ENCODE measurements at regions not wholly inside any gene's neighbourhood (a gene's known extent, or its start where the extent isn't known, plus 50 kb on each side); places are given as distances from the start of the nearest gene placed in this dataset.

DNA sequence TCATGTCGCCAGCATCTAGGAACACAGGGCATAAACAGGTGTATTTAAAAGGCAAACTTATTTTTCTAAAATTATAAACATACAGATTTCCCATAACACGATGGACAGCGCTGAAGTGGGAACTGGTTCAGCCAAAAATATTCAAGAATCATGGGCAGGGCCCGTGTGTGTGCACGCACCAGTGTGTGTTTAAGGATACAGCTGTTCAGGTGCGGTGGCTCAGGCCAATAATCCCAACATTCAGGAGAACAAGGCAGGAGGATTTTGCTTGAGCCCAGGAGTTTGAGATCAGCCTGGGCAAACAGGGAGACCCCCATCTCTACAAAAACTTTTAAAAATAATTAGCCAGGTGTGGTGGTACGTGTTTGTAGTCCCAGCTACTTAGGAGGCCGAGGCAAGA lies 288.6 kb upstream of the HDAC4 start:
- TF ChIP-seq, protein P1, sequence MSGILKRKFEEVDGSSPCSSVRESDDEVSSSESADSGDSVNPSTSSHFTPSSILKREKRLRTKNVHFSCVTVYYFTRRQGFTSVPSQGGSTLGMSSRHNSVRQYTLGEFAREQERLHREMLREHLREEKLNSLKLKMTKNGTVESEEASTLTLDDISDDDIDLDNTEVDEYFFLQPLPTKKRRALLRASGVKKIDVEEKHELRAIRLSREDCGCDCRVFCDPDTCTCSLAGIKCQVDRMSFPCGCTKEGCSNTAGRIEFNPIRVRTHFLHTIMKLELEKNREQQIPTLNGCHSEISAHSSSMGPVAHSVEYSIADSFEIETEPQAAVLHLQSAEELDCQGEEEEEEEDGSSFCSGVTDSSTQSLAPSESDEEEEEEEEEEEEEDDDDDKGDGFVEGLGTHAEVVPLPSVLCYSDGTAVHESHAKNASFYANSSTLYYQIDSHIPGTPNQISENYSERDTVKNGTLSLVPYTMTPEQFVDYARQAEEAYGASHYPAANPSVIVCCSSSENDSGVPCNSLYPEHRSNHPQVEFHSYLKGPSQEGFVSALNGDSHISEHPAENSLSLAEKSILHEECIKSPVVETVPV (CRISPR knock-in tag; IDR thresholded peaks at IDR 0.05), result no peak
- TF ChIP-seq PPARA (CRISPR knock-in tag; IDR thresholded peaks at IDR 0.05; ENCODE audit: borderline replicate concordance) (no peak), ARNTL (CRISPR knock-in tag; IDR thresholded peaks at IDR 0.05; ENCODE audit: borderline replicate concordance, low read depth) (no peak), RARB (CRISPR knock-in tag; IDR thresholded peaks at IDR 0.05) (no peak), ZNF565 (CRISPR knock-in tag; conservative IDR thresholded peaks at IDR 0.05; ENCODE audit: low read depth) (no peak)
- TF ChIP-seq, protein P2, sequence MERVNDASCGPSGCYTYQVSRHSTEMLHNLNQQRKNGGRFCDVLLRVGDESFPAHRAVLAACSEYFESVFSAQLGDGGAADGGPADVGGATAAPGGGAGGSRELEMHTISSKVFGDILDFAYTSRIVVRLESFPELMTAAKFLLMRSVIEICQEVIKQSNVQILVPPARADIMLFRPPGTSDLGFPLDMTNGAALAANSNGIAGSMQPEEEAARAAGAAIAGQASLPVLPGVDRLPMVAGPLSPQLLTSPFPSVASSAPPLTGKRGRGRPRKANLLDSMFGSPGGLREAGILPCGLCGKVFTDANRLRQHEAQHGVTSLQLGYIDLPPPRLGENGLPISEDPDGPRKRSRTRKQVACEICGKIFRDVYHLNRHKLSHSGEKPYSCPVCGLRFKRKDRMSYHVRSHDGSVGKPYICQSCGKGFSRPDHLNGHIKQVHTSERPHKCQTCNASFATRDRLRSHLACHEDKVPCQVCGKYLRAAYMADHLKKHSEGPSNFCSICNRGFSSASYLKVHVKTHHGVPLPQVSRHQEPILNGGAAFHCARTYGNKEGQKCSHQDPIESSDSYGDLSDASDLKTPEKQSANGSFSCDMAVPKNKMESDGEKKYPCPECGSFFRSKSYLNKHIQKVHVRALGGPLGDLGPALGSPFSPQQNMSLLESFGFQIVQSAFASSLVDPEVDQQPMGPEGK (CRISPR knock-in tag; IDR thresholded peaks at IDR 0.05; ENCODE audit: borderline replicate concordance), result no peak
